GM12878 (cell line): ENCODE measurements at regions not wholly inside any gene's neighbourhood (a gene's known extent, or its start where the extent isn't known, plus 50 kb on each side); places are given as distances from the start of the nearest gene placed in this dataset.

ENCODE experiments used
- ATAC-seq: fragments of 200-7000 bp; cut with Tn5 transposase; 3 replicates; pipeline ENCODE4 v1.9.1; 2020; ENCODE audit warnings: mild to moderate bottlenecking, moderate library complexity
- BruUV-seq: library from RNA; stranded (reverse); fragments of 400-500 nt; replicated peaks from 2 replicates; lab custom pipeline; 2021; lab: Mats Ljungman, UMichigan
- CTCF ChIA-PET: fragments of 300-600 bp; sonication (Branson Sonifier 250); formaldehyde crosslinking; extraction: SDS; loops from one replicate; lab custom pipeline; 2021; ENCODE audit warnings: inconsistent platforms; lab: Yijun Ruan, JAX
- POLR2A ChIA-PET: fragments of 350-600 bp; formaldehyde crosslinking; extraction: SDS; loops from one replicate; lab custom pipeline; 2021; ENCODE audit warnings: inconsistent platforms; lab: Charles Lee
- RAD21 ChIA-PET: fragments of 300-600 bp; sonication (Branson Sonifier 250); formaldehyde crosslinking; loops from one replicate; lab custom pipeline; 2023; ENCODE audit warnings: antibody characterized with exemption; ENCODE audit not compliant: unreplicated experiment; lab: Charles Lee
- SMC1A ChIA-PET: fragments of 300-600 bp; sonication (Branson Sonifier 250); formaldehyde crosslinking; loops from one replicate; lab custom pipeline; 2023; ENCODE audit not compliant: unreplicated experiment, uncharacterized antibody; lab: Charles Lee
- DNase-seq: peaks from one replicate; pipeline ENCODE4 v3.0.0-alpha.2; 2011; ENCODE audit warnings: low read depth, low spot score
- FAIRE-seq: peaks from 3 replicates; lab custom pipeline; 2011; peaks lifted over from hg19 to GRCh38; lab: Jason Lieb, UNC
- H2AFZ ChIP-seq: 2 replicates; pipeline ENCODE4 v1.6.0; 2011; ENCODE audit warnings: low read depth, low read length, control low read depth; ENCODE audit not compliant: control insufficient read depth
- H3K27ac ChIP-seq: 2 replicates; pipeline ENCODE4 v1.5.1; 2011; ENCODE audit warnings: control low read depth; ENCODE audit not compliant: control insufficient read depth, insufficient read depth
- H3K27me3 ChIP-seq, 2 experiments: replicated peaks in 1 of 2; 2 replicates each; pipeline versions ENCODE4 v1.6.0 to v1.6.1; 2011; ENCODE audit warnings: low read length in 1 of 2; ENCODE audit not compliant: control insufficient read depth in 2 of 2, insufficient read depth in 2 of 2
- H3K36me3 ChIP-seq, 2 experiments: 2 replicates each; pipeline ENCODE4 v1.5.1; 2011; ENCODE audit warnings: low read length in 1 of 2; ENCODE audit not compliant: control insufficient read depth in 2 of 2, insufficient read depth in 2 of 2
- H3K4me1 ChIP-seq: 2 replicates; pipeline ENCODE4 v1.6.1; 2011; ENCODE audit warnings: mild to moderate bottlenecking, low read length, moderate library complexity, mixed read lengths; ENCODE audit not compliant: control insufficient read depth, insufficient read depth
- H3K4me2 ChIP-seq: 2 replicates; pipeline ENCODE4 v1.6.0; 2011; ENCODE audit warnings: control low read depth; ENCODE audit not compliant: control insufficient read depth, insufficient read depth
- H3K4me3 ChIP-seq: fragments of 200-600 bp; sonication (generic); 2 replicates; pipeline ENCODE4 v1.5.1; 2016
- H3K79me2 ChIP-seq: 2 replicates; pipeline ENCODE4 v1.6.0; 2011; ENCODE audit warnings: low read length; ENCODE audit not compliant: control insufficient read depth, insufficient read depth
- H3K9ac ChIP-seq: 2 replicates; pipeline ENCODE4 v1.8.0; 2011; ENCODE audit warnings: low read length, control low read depth, mixed read lengths; ENCODE audit not compliant: control insufficient read depth, insufficient read depth
- H3K9me3 ChIP-seq: replicated peaks from 3 replicates; pipeline ENCODE4 v1.5.1; 2011; ENCODE audit warnings: mild to moderate bottlenecking, low read length; ENCODE audit not compliant: control insufficient read depth, insufficient read depth
- H4K20me1 ChIP-seq: 2 replicates; pipeline ENCODE4 v1.6.0; 2011; ENCODE audit not compliant: control insufficient read depth, insufficient read depth
- BACH1 ChIP-seq: fragments of 450-650 bp; IDR thresholded peaks from 2 replicates; pipeline ENCODE4 v1.6.1; 2017; ENCODE audit warnings: mild to moderate bottlenecking, borderline replicate concordance
- HDAC6 ChIP-seq: fragments of 200-600 bp; sonication (generic); IDR thresholded peaks from one replicate; pipeline ENCODE4 v1.8.0; 2017; ENCODE audit warnings: antibody characterized with exemption; ENCODE audit not compliant: unreplicated experiment
- NFYB ChIP-seq: IDR thresholded peaks from 2 replicates; pipeline ENCODE4 v1.6.1; 2011; ENCODE audit warnings: low read depth, mild to moderate bottlenecking, low read length, improper control_type of control experiment, moderate library complexity; ENCODE audit not compliant: insufficient read depth
- NKRF ChIP-seq: fragments of 450-650 bp; conservative IDR thresholded peaks from 2 replicates; pipeline ENCODE4 v1.6.1; 2017; ENCODE audit warnings: mild to moderate bottlenecking, moderate library complexity
- PAX5 ChIP-seq: IDR thresholded peaks from 2 replicates; pipeline ENCODE4 v1.6.1; 2011; ENCODE audit warnings: low read depth, low read length, borderline replicate concordance
- RAD21 ChIP-seq: IDR thresholded peaks from 2 replicates; pipeline ENCODE4 v1.6.1; 2011; ENCODE audit warnings: mild to moderate bottlenecking, low read depth, low read length, moderate library complexity; ENCODE audit not compliant: insufficient read depth
- REST ChIP-seq: IDR thresholded peaks from 2 replicates; pipeline ENCODE4 v1.6.1; 2012; ENCODE audit warnings: mild to moderate bottlenecking, low read depth, low read length
- SRF ChIP-seq, 2 experiments: IDR thresholded peaks; 2 replicates each; pipeline ENCODE4 v1.6.1; 2011; ENCODE audit warnings: low read depth in 2 of 2, low read length in 2 of 2, mild to moderate bottlenecking in 1 of 2, moderate library complexity in 1 of 2
- STAT3 ChIP-seq: IDR thresholded peaks from 2 replicates; pipeline ENCODE4 v1.6.1; 2011; ENCODE audit warnings: low read depth, low read length, improper control_type of control experiment
- ZNF207 ChIP-seq: fragments of 450-650 bp; IDR thresholded peaks from 2 replicates; pipeline ENCODE4 v1.6.1; 2014; ENCODE audit warnings: antibody characterized with exemption, mild to moderate bottlenecking, borderline replicate concordance
- WGBS: methylation state at CpG from one replicate; pipeline ENCODE4 v1.1.6; 2016; ENCODE audit warnings: low lambda C conversion rate; ENCODE audit not compliant: insufficient replicate concordance, insufficient coverage; ENCODE audit errors: missing lambda C conversion rate; 5-methylcytosine and 5-hydroxymethylcytosine counted together
- in situ Hi-C: fragments of 300-500 bp; cut with MboI; formaldehyde crosslinking; loops from 9 replicates; pipeline ENCODE4 v1.14.3; 2018; ENCODE audit warnings: mixed read lengths
- intact Hi-C: fragments of 100-400 bp; cut with micrococcal nuclease; formaldehyde crosslinking; loops from one replicate; pipeline ENCODE4 v1.14.2; 2022; ENCODE audit not compliant: unreplicated experiment

- no peaks in the 10 kb centered on the region for H4K20me1 ChIP-seq
- SMC1A ChIA-PET: interaction anchor here (1.0 kb wide), 1 partner anchor 10 kb away, joined by 4 read pairs; no protein-coding TSS in a partner anchor
- FAIRE-seq: no peak
- no peaks in the 10 kb centered on the region for H3K4me1 ChIP-seq
- in situ Hi-C loops (no loop called here), intact Hi-C loops (no loop called here)
- CTCF ChIA-PET: interaction anchor here (0.5 kb wide), 1 partner anchor 244 kb away, joined by 3 read pairs; no protein-coding TSS in a partner anchor
- no peaks in the 10 kb centered on the region for H3K36me3 ChIP-seq
- no peak overlapping the region for H3K4me3 ChIP-seq
- no peak for ATAC-seq
- no peaks in the 10 kb centered on the region for H3K79me2 ChIP-seq
- no peak overlapping the region for H2AFZ ChIP-seq
- H3K9ac ChIP-seq: no peak overlapping the region
- no peaks in the 10 kb centered on the region; a peak in 1 of 4 replicates for H3K27me3 ChIP-seq
- RAD21 ChIA-PET: no interaction called here
- no peak for DNase-seq
- TF ChIP-seq NKRF: no peak
- TF ChIP-seq BACH1: no peak
- no peak for TF ChIP-seq RAD21
- TF ChIP-seq NFYB: no peak
- TF ChIP-seq SRF (IDR thresholded peaks at IDR 0.05; ENCODE audit: low read depth in 2 of 2, low read length in 2 of 2): no peak
- no peak for TF ChIP-seq STAT3
- no peak for TF ChIP-seq PAX5
- TF ChIP-seq REST: no peak
- no peak for TF ChIP-seq HDAC6
- TF ChIP-seq ZNF207: no peak
- POLR2A ChIA-PET: no interaction called here
- no peak overlapping the region for H3K4me2 ChIP-seq
- no peak overlapping the region for H3K27ac ChIP-seq
- no TSS peak for BruUV-seq
- 80% methylated on average over 13 of the region's 13 CpGs for WGBS
- H3K9me3 ChIP-seq: no peaks in the 10 kb centered on the region
These were observed 516.4 kb downstream of the CCDC171 start for GRCh38 chr9:16069249-16069648.
